Bronchial epithelial cell (primary cell): ENCODE measurements at regions not wholly inside any gene's neighbourhood (a gene's known extent, or its start where the extent isn't known, plus 50 kb on each side); places are given as distances from the start of the nearest gene placed in this dataset.

Source experiments
- DNase-seq: peaks from one replicate; pipeline ENCODE4 v3.0.0-alpha.2; 2010; ENCODE audit warnings: low read depth
- FAIRE-seq: peaks from 2 replicates; lab custom pipeline; 2011; peaks lifted over from hg19 to GRCh38; lab: Jason Lieb, UNC
- H3K27me3 ChIP-seq: 2 replicates; pipeline ENCODE4 v1.5.1; 2011; ENCODE audit warnings: low read length; ENCODE audit not compliant: control insufficient read depth, insufficient read depth
- H3K36me3 ChIP-seq: 2 replicates; pipeline ENCODE4 v1.5.1; 2011; ENCODE audit warnings: low read length; ENCODE audit not compliant: control insufficient read depth, insufficient read depth
- H3K4me3 ChIP-seq: 2 replicates; pipeline ENCODE4 v1.5.1; 2011; ENCODE audit warnings: mild to moderate bottlenecking, low read depth, low read length, control low read depth
- CTCF ChIP-seq: IDR thresholded peaks from 2 replicates; pipeline ENCODE4 v1.5.1; 2011; ENCODE audit warnings: mild to moderate bottlenecking, moderate library complexity, low read length, control low read depth, inconsistent platforms; ENCODE audit not compliant: insufficient read depth, severe bottlenecking

- no peak for FAIRE-seq
- Histone ChIP-seq H3K4me3 (no peak overlapping the region), H3K36me3 (no peaks in the 10 kb centered on the region), H3K27me3 (no peaks in the 10 kb centered on the region)
- TF ChIP-seq CTCF: no peak
- peak; percentile 33 for DNase-seq
Observed at GRCh38 chr12:126493366-126494108, 1428.3 kb downstream of the AACS start.

- TF ChIP-seq CTCF: no peak
- no peak for FAIRE-seq
Observed at GRCh38 chr12:126496201-126496600, 1431.0 kb downstream of the AACS start.

GRCh38 chr12:126506426-126507182 is 1441.4 kb downstream of the AACS start:
- FAIRE-seq: no peak
- no peaks in the 10 kb centered on the region for H3K27me3 ChIP-seq
- no peak for DNase-seq
- H3K4me3 ChIP-seq: no peak overlapping the region
- H3K36me3 ChIP-seq: no peaks in the 10 kb centered on the region
- no peak for TF ChIP-seq CTCF

More at GRCh38 chr12:126496201-126496600, 1431.0 kb downstream of the AACS start:
- Histone ChIP-seq H3K36me3 (no peaks in the 10 kb centered on the region), H3K27me3 (no peaks in the 10 kb centered on the region), H3K4me3 (no peak overlapping the region)
- no peak for DNase-seq

- Histone ChIP-seq H3K4me3 (no peak overlapping the region), H3K27me3 (no peaks in the 10 kb centered on the region), H3K36me3 (no peaks in the 10 kb centered on the region)
- FAIRE-seq (no peak), DNase-seq (no peak)
- no peak for TF ChIP-seq CTCF
Observed at GRCh38 chr12:126507231-126507630, 1442.0 kb downstream of the AACS start.

- no peak for FAIRE-seq
- Histone ChIP-seq H3K27me3 (no peaks in the 10 kb centered on the region), H3K36me3 (no peaks in the 10 kb centered on the region), H3K4me3 (no peak overlapping the region)
- DNase-seq: no peak
- no peak for TF ChIP-seq CTCF
Observed at GRCh38 chr12:126509572-126509971, 1444.3 kb downstream of the AACS start.
